Trophoblast cell (in vitro differentiated cells and primary cell): ENCODE measurements at regions not wholly inside any gene's neighbourhood (a gene's known extent, or its start where the extent isn't known, plus 50 kb on each side); places are given as distances from the start of the nearest gene placed in this dataset.

Experiments used
- DNase-seq, 2 donors: peaks; one replicate each; pipeline ENCODE4 v3.0.0-alpha.2; 2016
- H2AFZ ChIP-seq: 2 replicates; pipeline ENCODE4 v1.6.1; 2013; ENCODE audit warnings: low read length, moderate library complexity, mild to moderate bottlenecking; ENCODE audit not compliant: insufficient read depth, poor library complexity
- H2AK5ac ChIP-seq: 2 replicates; pipeline ENCODE4 v1.6.1; 2013; ENCODE audit warnings: mild to moderate bottlenecking, low read length
- H2BK120ac ChIP-seq: 2 replicates; pipeline ENCODE4 v1.6.1; 2013; ENCODE audit warnings: low read length, mild to moderate bottlenecking, moderate library complexity; ENCODE audit not compliant: insufficient read depth, poor library complexity
- H2BK12ac ChIP-seq: 2 replicates; pipeline ENCODE4 v1.6.1; 2013; ENCODE audit warnings: mild to moderate bottlenecking, low read length, moderate library complexity
- H2BK5ac ChIP-seq: 2 replicates; pipeline ENCODE4 v1.6.1; 2013; ENCODE audit warnings: low read length, low read depth, moderate library complexity, mild to moderate bottlenecking; ENCODE audit not compliant: poor library complexity
- H3K14ac ChIP-seq: 2 replicates; pipeline ENCODE4 v1.6.1; 2013; ENCODE audit warnings: mild to moderate bottlenecking, low read length
- H3K18ac ChIP-seq: 2 replicates; pipeline ENCODE4 v1.6.1; 2013; ENCODE audit warnings: mild to moderate bottlenecking, low read length
- H3K23ac ChIP-seq: 2 replicates; pipeline ENCODE4 v1.6.1; 2013; ENCODE audit warnings: low read length
- H3K27ac ChIP-seq: 2 replicates; pipeline ENCODE4 v1.5.1; 2013; ENCODE audit warnings: low read depth, mild to moderate bottlenecking, inconsistent platforms, low read length, moderate library complexity
- H3K27me3 ChIP-seq: 2 replicates; pipeline ENCODE4 v1.6.1; 2013; ENCODE audit warnings: inconsistent platforms, mild to moderate bottlenecking, low read length, moderate library complexity; ENCODE audit not compliant: insufficient read depth
- H3K36me3 ChIP-seq, 2 experiments: 1 replicate in 1 of 2; 2 replicates in 1 of 2; pipeline ENCODE4 v1.6.1; 2013; ENCODE audit warnings: low read length in 2 of 2, mild to moderate bottlenecking in 2 of 2, moderate library complexity in 1 of 2; ENCODE audit not compliant: insufficient read depth in 2 of 2, control insufficient read depth in 1 of 2
- H3K4ac ChIP-seq: 2 replicates; pipeline ENCODE4 v1.6.1; 2013; ENCODE audit warnings: low read depth, mild to moderate bottlenecking, low read length, moderate library complexity
- H3K4me1 ChIP-seq, 2 experiments: 1 replicate in 1 of 2; 2 replicates in 1 of 2; pipeline ENCODE4 v1.6.1; 2013; ENCODE audit warnings: low read length in 2 of 2, mild to moderate bottlenecking in 2 of 2, moderate library complexity in 1 of 2; ENCODE audit not compliant: insufficient read depth in 2 of 2, control insufficient read depth in 1 of 2
- H3K4me2 ChIP-seq: 2 replicates; pipeline ENCODE4 v1.6.1; 2013; ENCODE audit warnings: inconsistent platforms, mild to moderate bottlenecking, low read length, moderate library complexity
- H3K4me3 ChIP-seq: 2 replicates; pipeline ENCODE4 v1.5.1; 2013; ENCODE audit warnings: mild to moderate bottlenecking, low read depth, low read length, inconsistent platforms
- H3K79me1 ChIP-seq: one replicate; pipeline ENCODE4 v1.6.1; 2013; ENCODE audit warnings: low read length
- H3K79me2 ChIP-seq: 2 replicates; pipeline ENCODE4 v1.6.1; 2013; ENCODE audit warnings: low read length, mild to moderate bottlenecking; ENCODE audit not compliant: control insufficient read depth, insufficient read depth, poor library complexity
- H3K9ac ChIP-seq: 2 replicates; pipeline ENCODE4 v1.6.1; 2013; ENCODE audit warnings: mild to moderate bottlenecking, low read length
- H3K9me3 ChIP-seq: 2 replicates; pipeline ENCODE4 v1.6.1; 2013; ENCODE audit warnings: low read depth, mild to moderate bottlenecking, control low read depth, inconsistent platforms, low read length; ENCODE audit not compliant: insufficient read depth
- H4K12ac ChIP-seq: 2 replicates; pipeline ENCODE4 v1.6.1; 2013; ENCODE audit warnings: low read depth, mild to moderate bottlenecking, low read length, moderate library complexity
- H4K8ac ChIP-seq: 2 replicates; pipeline ENCODE4 v1.6.1; 2013; ENCODE audit warnings: low read depth, mild to moderate bottlenecking, low read length, moderate library complexity
- H4K91ac ChIP-seq: one replicate; pipeline ENCODE4 v1.6.1; 2013; ENCODE audit warnings: low read depth, mild to moderate bottlenecking, low read length, moderate library complexity
- WGBS: extraction: QIAGEN DNeasy Blood & Tissue Kit; methylation state at CpG from one replicate; pipeline ENCODE4 v1.1.7; 2013; ENCODE audit warnings: missing lambda C conversion rate; ENCODE audit not compliant: insufficient read length, insufficient coverage; ENCODE audit errors: extremely low coverage; 5-methylcytosine and 5-hydroxymethylcytosine counted together

- H4K12ac ChIP-seq, result no peak overlapping the region
- no peak overlapping the region for H2BK120ac ChIP-seq
- no peak overlapping the region for H3K4ac ChIP-seq
- no peak overlapping the region for H4K8ac ChIP-seq
- H3K79me2 ChIP-seq, result no peaks in the 10 kb centered on the region
- no peak overlapping the region for H2BK5ac ChIP-seq
- H2AK5ac ChIP-seq, result no peak overlapping the region
- H3K23ac ChIP-seq, result no peak overlapping the region
- no peak for DNase-seq
- no peak overlapping the region for H2AFZ ChIP-seq
- no peak overlapping the region for H3K9ac ChIP-seq
- no peaks in the 10 kb centered on the region for H3K4me1 ChIP-seq
- H3K4me2 ChIP-seq, result no peak overlapping the region
- no peak overlapping the region for H2BK12ac ChIP-seq
- peaks cover 12% of the 10 kb centered on the region for H3K9me3 ChIP-seq
- no peaks in the 10 kb centered on the region for H3K27me3 ChIP-seq
- H3K4me3 ChIP-seq, result no peak overlapping the region
- WGBS, result 100% methylated on average over 2 of the region's 3 CpGs
- H3K36me3 ChIP-seq, result no peaks in the 10 kb centered on the region
- H4K91ac ChIP-seq, result no peak overlapping the region
- H3K27ac ChIP-seq, result no peak overlapping the region
- no peak overlapping the region for H3K14ac ChIP-seq
- no peaks in the 10 kb centered on the region for H3K79me1 ChIP-seq
- H3K18ac ChIP-seq, result no peak overlapping the region
Measured at GRCh38 chr5:2439608-2440007, 311.9 kb downstream of the IRX2 start.

GRCh38 chr5:2433086-2433485, 318.4 kb downstream of the IRX2 start:
- Histone ChIP-seq H3K4me3 (no peak overlapping the region), H3K36me3 (no peaks in the 10 kb centered on the region), H4K12ac (no peak overlapping the region), H2BK5ac (no peak overlapping the region), H4K91ac (no peak overlapping the region), H3K4ac (no peak overlapping the region), H2AK5ac (no peak overlapping the region), H3K18ac (no peak overlapping the region), H3K14ac (no peak overlapping the region), H3K79me1 (no peaks in the 10 kb centered on the region), H2AFZ (no peak overlapping the region), H3K27ac (no peak overlapping the region), H4K8ac (no peak overlapping the region), H3K79me2 (no peaks in the 10 kb centered on the region), H3K27me3 (no peaks in the 10 kb centered on the region), H3K23ac (no peak overlapping the region), H3K4me2 (no peak overlapping the region), H3K9me3 (peaks cover 12% of the 10 kb centered on the region), H2BK12ac (no peak overlapping the region), H3K9ac (no peak overlapping the region), H2BK120ac (no peak overlapping the region), H3K4me1 (no peaks in the 10 kb centered on the region)
- WGBS, result no CpG with 5 or more reads among the region's 6 CpGs
- no peak for DNase-seq

GRCh38 chr5:2432076-2432920, 319.2 kb downstream of the IRX2 start:
- H4K8ac ChIP-seq, result no peak overlapping the region
- no peak overlapping the region for H2AFZ ChIP-seq
- H3K79me2 ChIP-seq, result no peaks in the 10 kb centered on the region
- WGBS, result no CpG with 5 or more reads among the region's 14 CpGs
- H3K9me3 ChIP-seq, result peaks cover 13% of the 10 kb centered on the region
- no peak overlapping the region for H2BK5ac ChIP-seq
- no peak overlapping the region for H3K4me3 ChIP-seq
- no peak overlapping the region for H4K91ac ChIP-seq
- no peak overlapping the region for H3K4me2 ChIP-seq
- no peaks in the 10 kb centered on the region for H3K4me1 ChIP-seq
- H3K36me3 ChIP-seq, result no peaks in the 10 kb centered on the region
- no peak overlapping the region for H2AK5ac ChIP-seq
- H3K79me1 ChIP-seq, result no peaks in the 10 kb centered on the region
- H3K27me3 ChIP-seq, result no peaks in the 10 kb centered on the region
- no peak overlapping the region for H3K9ac ChIP-seq
- H2BK12ac ChIP-seq, result no peak overlapping the region
- H3K14ac ChIP-seq, result no peak overlapping the region
- no peak overlapping the region for H3K23ac ChIP-seq
- H3K27ac ChIP-seq, result no peak overlapping the region
- H4K12ac ChIP-seq, result no peak overlapping the region
- DNase-seq, result no peak
- no peak overlapping the region for H2BK120ac ChIP-seq
- H3K4ac ChIP-seq, result no peak overlapping the region
- H3K18ac ChIP-seq, result no peak overlapping the region

DNA sequence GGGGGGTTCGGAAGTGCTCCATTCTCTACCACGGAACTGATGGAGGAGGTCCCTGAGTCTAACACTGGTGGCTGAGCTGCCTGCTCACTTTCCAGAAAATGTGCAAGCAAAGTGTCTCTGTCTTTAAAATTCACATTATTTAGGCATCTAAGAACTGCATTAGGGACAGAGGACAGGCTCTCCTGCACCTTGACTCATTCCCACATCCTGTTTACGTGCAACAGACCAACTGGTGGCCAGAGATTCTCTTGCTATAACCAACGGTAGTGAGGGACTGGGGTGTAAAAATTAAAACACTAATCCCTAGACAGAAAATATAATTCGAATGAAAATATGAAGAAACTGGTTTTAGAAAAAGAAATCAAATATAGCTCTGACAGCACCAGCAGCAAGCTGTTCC, 320.9 kb downstream of the IRX2 start:
- H2AFZ ChIP-seq, result no peak overlapping the region
- H3K79me1 ChIP-seq, result no peaks in the 10 kb centered on the region
- no peak overlapping the region for H4K12ac ChIP-seq
- H3K27me3 ChIP-seq, result no peaks in the 10 kb centered on the region
- no peak overlapping the region for H3K4me3 ChIP-seq
- no peak overlapping the region for H3K4me2 ChIP-seq
- H3K36me3 ChIP-seq, result no peaks in the 10 kb centered on the region
- no peaks in the 10 kb centered on the region for H3K79me2 ChIP-seq
- no peak overlapping the region for H3K14ac ChIP-seq
- H3K9ac ChIP-seq, result no peak overlapping the region
- H3K23ac ChIP-seq, result no peak overlapping the region
- no peak overlapping the region for H3K27ac ChIP-seq
- H3K9me3 ChIP-seq, result peaks cover 13% of the 10 kb centered on the region
- no peak overlapping the region for H3K18ac ChIP-seq
- H2BK5ac ChIP-seq, result no peak overlapping the region
- no peak overlapping the region for H2AK5ac ChIP-seq
- H4K8ac ChIP-seq, result no peak overlapping the region
- H3K4me1 ChIP-seq, result no peaks in the 10 kb centered on the region
- H4K91ac ChIP-seq, result no peak overlapping the region
- no CpG with 5 or more reads among the region's 5 CpGs for WGBS
- DNase-seq, result no peak
- no peak overlapping the region for H2BK120ac ChIP-seq
- no peak overlapping the region for H3K4ac ChIP-seq
- H2BK12ac ChIP-seq, result no peak overlapping the region
